Esophagus muscularis mucosa (tissue), 4 donors: ENCODE measurements at regions not wholly inside any gene's neighbourhood (a gene's known extent, or its start where the extent isn't known, plus 50 kb on each side); places are given as distances from the start of the nearest gene placed in this dataset.

Experiments used
- DNase-seq: peaks from one replicate; pipeline ENCODE4 v3.0.0-alpha.2; 2017; ENCODE audit errors: extremely low spot score
- H3K27ac ChIP-seq, 4 donors: fragments of 200-600 bp; sonication (generic); replicated peaks in 1 of 4; 1 replicate in 3 of 4; 2 replicates in 1 of 4; pipeline ENCODE4 v1.5.1; 2016 to 2019; ENCODE audit warnings: mild to moderate bottlenecking in 1 of 4
- H3K27me3 ChIP-seq, 4 donors: fragments of 200-600 bp; sonication (generic); one replicate each; pipeline versions ENCODE4 v1.5.1 to v1.6.0; 2016 to 2019
- H3K36me3 ChIP-seq, 4 donors: fragments of 200-600 bp; sonication (generic); one replicate each; pipeline ENCODE4 v1.5.1; 2016 to 2019
- H3K4me1 ChIP-seq, 4 donors: fragments of 200-600 bp; sonication (generic); one replicate each; pipeline ENCODE4 v1.5.1; 2016 to 2019
- H3K4me3 ChIP-seq, 4 donors: fragments of 200-600 bp; sonication (generic); 1 replicate in 2 of 4; 2 replicates in 2 of 4; pipeline ENCODE4 v1.5.1; 2016 to 2019; ENCODE audit warnings: mild to moderate bottlenecking in 4 of 4, moderate library complexity in 1 of 4
- H3K9me3 ChIP-seq, 4 donors: fragments of 200-600 bp; sonication (generic); 1 replicate in 3 of 4; 2 replicates in 1 of 4; pipeline ENCODE4 v1.5.1; 2016 to 2019
- EP300 ChIP-seq: sonication (generic); formaldehyde crosslinking; IDR thresholded peaks from one replicate; pipeline ENCODE4 v1.6.1; 2017; ENCODE audit warnings: antibody characterized with exemption
- POLR2A ChIP-seq: fragments of 450-650 bp; IDR thresholded peaks from one replicate; pipeline ENCODE4 v1.6.1; 2017; ENCODE audit warnings: antibody characterized with exemption, moderate library complexity, mild to moderate bottlenecking, low read depth
- POLR2AphosphoS5 ChIP-seq, 2 donors: sonication (generic); formaldehyde crosslinking; IDR thresholded peaks; one replicate each; pipeline ENCODE4 v1.6.1; 2017; ENCODE audit warnings: antibody characterized with exemption in 2 of 2
- WGBS: methylation state at CpG from one replicate; pipeline ENCODE4 v1.1.5; 2018; 5-methylcytosine and 5-hydroxymethylcytosine counted together
- intact Hi-C: fragments of 100-400 bp; cut with DNase I; formaldehyde crosslinking; loops from one replicate; pipeline ENCODE4 v1.15.1; 2023
- TF ChIP-seq, protein P1 (sequence below), 3 experiments: fragments of 200-600 bp in 2 of 3; fragments of 450-650 bp in 1 of 3; sonication (generic) in 2 of 3; IDR thresholded peaks; one replicate each; pipeline ENCODE4 v1.5.1; 2017 to 2019; ENCODE audit warnings: antibody characterized with exemption in 3 of 3, mild to moderate bottlenecking in 2 of 3, moderate library complexity in 1 of 3

DNA sequence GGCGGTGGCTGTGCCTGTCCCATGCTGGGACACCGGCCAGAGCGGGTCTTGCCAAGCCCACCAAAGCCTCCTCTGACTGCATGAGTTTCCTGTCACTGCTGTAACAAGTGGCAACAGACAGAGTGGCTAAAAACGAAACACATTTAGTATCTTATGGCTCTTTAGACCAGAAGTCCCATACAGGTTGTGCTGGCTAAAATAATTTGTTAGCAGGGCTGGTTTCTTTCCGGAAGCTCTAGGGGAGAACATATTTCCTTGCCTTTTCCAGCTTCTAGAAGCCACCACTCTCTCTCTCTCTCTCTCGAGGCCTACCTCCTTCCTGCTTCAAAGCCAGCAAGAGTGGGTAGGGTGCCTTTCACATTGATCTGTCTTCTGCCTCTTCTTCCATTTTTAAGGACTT is 171.6 kb upstream of the PLPP4 start:
- Histone ChIP-seq H3K27ac (no peak overlapping the region), H3K4me3 (no peak overlapping the region), H3K27me3 (no peaks in the 10 kb centered on the region), H3K36me3 (no peaks in the 10 kb centered on the region), H3K4me1 (no peaks in the 10 kb centered on the region), H3K9me3 (peaks cover 0 to 6% (median 0%) of the 10 kb centered on the region in 4 donors)
- no peak for TF ChIP-seq POLR2AphosphoS5 (IDR thresholded peaks at IDR 0.05)
- TF ChIP-seq, protein P1, sequence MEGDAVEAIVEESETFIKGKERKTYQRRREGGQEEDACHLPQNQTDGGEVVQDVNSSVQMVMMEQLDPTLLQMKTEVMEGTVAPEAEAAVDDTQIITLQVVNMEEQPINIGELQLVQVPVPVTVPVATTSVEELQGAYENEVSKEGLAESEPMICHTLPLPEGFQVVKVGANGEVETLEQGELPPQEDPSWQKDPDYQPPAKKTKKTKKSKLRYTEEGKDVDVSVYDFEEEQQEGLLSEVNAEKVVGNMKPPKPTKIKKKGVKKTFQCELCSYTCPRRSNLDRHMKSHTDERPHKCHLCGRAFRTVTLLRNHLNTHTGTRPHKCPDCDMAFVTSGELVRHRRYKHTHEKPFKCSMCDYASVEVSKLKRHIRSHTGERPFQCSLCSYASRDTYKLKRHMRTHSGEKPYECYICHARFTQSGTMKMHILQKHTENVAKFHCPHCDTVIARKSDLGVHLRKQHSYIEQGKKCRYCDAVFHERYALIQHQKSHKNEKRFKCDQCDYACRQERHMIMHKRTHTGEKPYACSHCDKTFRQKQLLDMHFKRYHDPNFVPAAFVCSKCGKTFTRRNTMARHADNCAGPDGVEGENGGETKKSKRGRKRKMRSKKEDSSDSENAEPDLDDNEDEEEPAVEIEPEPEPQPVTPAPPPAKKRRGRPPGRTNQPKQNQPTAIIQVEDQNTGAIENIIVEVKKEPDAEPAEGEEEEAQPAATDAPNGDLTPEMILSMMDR (IDR thresholded peaks at IDR 0.05) = no peak
- TF ChIP-seq EP300 = no peak
- no peak for TF ChIP-seq POLR2A
- WGBS = 81% methylated on average over 6 of the region's 6 CpGs
- intact Hi-C loops = no loop called here
- DNase-seq = peak; percentile 79

DNA sequence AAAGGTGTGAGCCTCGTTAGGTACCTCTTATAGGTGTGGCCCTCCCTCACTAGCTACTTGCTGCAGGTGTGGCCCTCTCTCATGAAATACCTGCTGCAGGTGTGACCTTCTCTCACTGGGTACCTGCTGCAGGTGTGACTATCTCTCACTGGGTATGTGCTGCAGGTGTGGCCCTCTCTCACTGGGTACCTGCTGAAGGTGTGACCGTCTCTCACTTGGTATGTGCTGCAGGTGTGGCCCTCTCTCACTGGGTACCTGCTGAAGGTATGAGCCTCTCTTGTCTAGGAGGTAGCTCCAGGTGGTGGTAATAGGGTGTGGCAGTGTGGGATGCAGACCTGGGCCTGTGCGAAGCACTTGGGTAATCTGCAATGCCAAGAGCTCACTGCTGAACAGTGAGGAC is 170.7 kb upstream of the PLPP4 start:
- Histone ChIP-seq H3K4me1 (no peaks in the 10 kb centered on the region), H3K9me3 (peaks cover 0 to 4% (median 0%) of the 10 kb centered on the region in 4 donors), H3K4me3 (no peak overlapping the region), H3K36me3 (no peaks in the 10 kb centered on the region), H3K27ac (no peak overlapping the region), H3K27me3 (no peaks in the 10 kb centered on the region)
- WGBS = 92% methylated on average over 2 of the region's 3 CpGs
- peak; percentile 62 for DNase-seq
- TF ChIP-seq POLR2AphosphoS5 (IDR thresholded peaks at IDR 0.05) = no peak
- TF ChIP-seq EP300 = no peak
- TF ChIP-seq, protein P1 (IDR thresholded peaks at IDR 0.05) = no peak
- no peak for TF ChIP-seq POLR2A
- intact Hi-C loops = no loop called here

DNA sequence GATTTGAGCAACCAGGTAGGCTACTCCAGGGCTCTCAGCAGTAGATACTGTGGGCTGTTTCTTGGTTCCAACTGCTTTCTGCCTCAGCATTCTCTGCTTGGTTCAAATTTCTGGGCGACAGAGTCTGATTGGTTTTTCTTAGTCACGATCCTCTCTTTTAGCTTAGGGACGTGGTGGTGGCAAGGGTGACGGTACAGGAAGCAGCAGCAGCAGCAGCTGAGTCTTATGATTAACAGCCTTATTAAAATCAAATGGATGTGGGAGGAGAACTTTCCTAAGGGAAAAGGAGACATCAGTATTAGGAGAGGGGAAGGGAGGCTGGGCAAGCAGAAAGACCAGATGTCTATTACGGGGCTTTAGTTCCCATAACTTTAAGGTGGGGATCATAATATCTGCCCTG is 156.5 kb upstream of the PLPP4 start:
- no peaks in the 10 kb centered on the region for H3K27me3 ChIP-seq
- no peak overlapping the region for H3K27ac ChIP-seq
- WGBS = 68% methylated on average over 5 of the region's 5 CpGs
- H3K4me3 ChIP-seq = no peak overlapping the region
- H3K9me3 ChIP-seq = peaks cover 0 to 2% (median 0%) of the 10 kb centered on the region in 4 donors
- TF ChIP-seq, protein P1 (IDR thresholded peaks at IDR 0.05) = no peak
- TF ChIP-seq POLR2AphosphoS5 (IDR thresholded peaks at IDR 0.05) = no peak
- TF ChIP-seq EP300 = no peak
- TF ChIP-seq POLR2A = no peak
- H3K4me1 ChIP-seq = no peaks in the 10 kb centered on the region
- no peaks in the 10 kb centered on the region for H3K36me3 ChIP-seq
- intact Hi-C loops = no loop called here
- DNase-seq = no peak

DNA sequence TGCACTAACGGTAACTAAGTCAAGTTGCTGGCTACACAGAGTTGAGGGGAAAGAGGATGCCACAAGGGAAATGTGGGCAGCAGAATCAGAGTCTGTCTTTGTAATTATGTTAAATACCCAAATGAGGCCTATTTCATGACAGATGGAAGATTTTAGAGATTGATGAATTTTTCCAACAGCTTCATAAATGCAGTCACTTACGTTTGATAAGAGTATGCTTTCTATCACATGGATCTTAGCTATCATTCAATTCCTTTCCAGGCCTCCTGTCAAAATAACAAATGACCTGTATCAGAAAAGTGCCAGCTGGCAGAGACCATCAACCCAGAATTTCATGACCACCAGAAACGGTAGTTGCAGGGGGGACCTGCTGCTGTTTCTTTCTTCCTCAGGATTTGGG is 148.4 kb upstream of the PLPP4 start:
- Histone ChIP-seq H3K4me3 (no peak overlapping the region), H3K4me1 (no peaks in the 10 kb centered on the region), H3K36me3 (no peaks in the 10 kb centered on the region), H3K27me3 (peaks cover 0 to 10% (median 0%) of the 10 kb centered on the region in 4 donors), H3K27ac (no peak overlapping the region), H3K9me3 (peaks cover 0 to 7% (median 0%) of the 10 kb centered on the region in 4 donors)
- intact Hi-C loops = no loop called here
- no peak for DNase-seq
- TF ChIP-seq POLR2A (no peak), POLR2AphosphoS5 (IDR thresholded peaks at IDR 0.05) (no peak)
- TF ChIP-seq, protein P1 (IDR thresholded peaks at IDR 0.05) = no peak
- 41% methylated on average over 3 of the region's 3 CpGs for WGBS

DNA sequence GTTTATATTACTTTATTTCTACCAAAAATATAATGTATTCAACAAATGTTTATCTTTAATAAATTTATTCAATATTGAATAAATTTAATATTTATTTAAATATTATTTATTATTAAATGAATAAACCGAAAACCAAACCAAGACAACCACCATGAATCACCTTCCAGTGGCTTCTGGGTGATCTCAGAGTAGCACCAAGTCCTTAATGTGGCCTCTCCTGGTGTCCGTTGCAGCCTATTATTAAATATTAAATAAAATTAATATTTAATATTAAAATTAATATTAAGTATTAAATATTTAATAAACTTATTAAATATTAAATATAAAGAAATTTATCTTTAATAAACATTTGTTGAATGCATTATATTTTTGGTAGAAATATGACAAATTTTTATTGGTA is 143.3 kb upstream of the PLPP4 start:
- TF ChIP-seq EP300 (no peak), POLR2A (no peak), POLR2AphosphoS5 (IDR thresholded peaks at IDR 0.05) (no peak)
- TF ChIP-seq, protein P1 (IDR thresholded peaks at IDR 0.05) = no peak
- WGBS = 84% methylated on average over 2 of the region's 2 CpGs
- DNase-seq = no peak
- Histone ChIP-seq H3K4me3 (no peak overlapping the region), H3K9me3 (no peaks in the 10 kb centered on the region), H3K27me3 (no peaks in the 10 kb centered on the region), H3K4me1 (no peaks in the 10 kb centered on the region), H3K27ac (no peak overlapping the region), H3K36me3 (no peaks in the 10 kb centered on the region)
- intact Hi-C loops = no loop called here
